GM12875 (cell line): ENCODE measurements at regions not wholly inside any gene's neighbourhood (a gene's known extent, or its start where the extent isn't known, plus 50 kb on each side); places are given as distances from the start of the nearest gene placed in this dataset.

Experiments used
- H3K4me3 ChIP-seq: one replicate; pipeline ENCODE4 v1.5.1; 2011; ENCODE audit warnings: low read depth, low read length, control low read depth
- CTCF ChIP-seq: IDR thresholded peaks from 2 replicates; pipeline ENCODE4 v1.5.1; 2011; ENCODE audit warnings: low read depth, mild to moderate bottlenecking, control low read depth, inconsistent platforms, low read length, moderate library complexity, borderline replicate concordance; ENCODE audit not compliant: insufficient read depth

- H3K4me3 ChIP-seq, result no peak overlapping the region
- no peak for TF ChIP-seq CTCF
These were observed 603.6 kb upstream of the PIK3C3 start for GRCh38 chr18:41351430-41351829.

GRCh38 chr18:41347057-41347456, 608.0 kb upstream of the PIK3C3 start:
- no peak overlapping the region for H3K4me3 ChIP-seq
- TF ChIP-seq CTCF, result no peak

GRCh38 chr18:41343808-41344207, 611.2 kb upstream of the PIK3C3 start:
- no peak for TF ChIP-seq CTCF
- H3K4me3 ChIP-seq, result no peak overlapping the region

- no peak overlapping the region for H3K4me3 ChIP-seq
- no peak for TF ChIP-seq CTCF
These were observed 616.7 kb upstream of the PIK3C3 start for GRCh38 chr18:41338341-41338740.

- H3K4me3 ChIP-seq, result no peak overlapping the region
- no peak for TF ChIP-seq CTCF
These were observed 623.4 kb upstream of the PIK3C3 start for GRCh38 chr18:41331661-41332060.

GRCh38 chr18:41326311-41326710, 628.7 kb upstream of the PIK3C3 start:
- no peak for TF ChIP-seq CTCF
- H3K4me3 ChIP-seq, result no peak overlapping the region

- H3K4me3 ChIP-seq, result no peak overlapping the region
- no peak for TF ChIP-seq CTCF
These were observed 630.1 kb upstream of the PIK3C3 start for GRCh38 chr18:41324934-41325333.
